ENCODE measurements at regions not wholly inside any gene's neighbourhood (a gene's known extent, or its start where the extent isn't known, plus 50 kb on each side); places are given as distances from the start of the nearest gene placed in this dataset.

DNA sequence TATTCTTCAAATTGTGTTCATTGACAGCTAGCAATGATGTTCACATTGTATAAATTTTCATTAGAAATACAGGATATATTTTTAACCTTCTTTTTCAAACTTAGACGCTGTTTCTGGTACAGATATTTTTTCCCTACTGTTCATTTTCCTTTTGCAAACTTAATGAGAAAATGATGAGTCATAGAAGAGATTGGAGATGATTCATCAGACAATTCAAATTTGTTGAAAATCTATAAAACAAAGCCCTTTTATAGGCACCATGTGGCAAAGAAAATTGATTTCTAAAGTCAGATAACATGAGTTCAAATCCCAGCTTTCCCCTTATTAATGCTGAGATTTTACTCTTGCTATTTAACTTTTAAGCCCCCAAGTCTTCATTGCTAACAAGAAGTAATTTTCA, 728.8 kb upstream of the DDX18 start:
- CTCF ChIA-PET = no interaction called here
- Histone ChIP-seq H3K27me3 (ENCODE audit: low read length) (no peaks in the 10 kb centered on the region; the same call in 1 of the 2 replicates), H3K9ac (ENCODE audit: low read length) (no peak overlapping the region), H3K79me2 (ENCODE audit: low read length) (no peaks in the 10 kb centered on the region), H3F3A (ENCODE audit: low read length, unreplicated experiment) (no peaks in the 10 kb centered on the region), H3K4me3 (ENCODE audit: low read length) (no peak overlapping the region), H3K9me3 (ENCODE audit: low read length) (no peaks in the 10 kb centered on the region), H3K4me2 (ENCODE audit: low read length) (no peak overlapping the region), H4K20me1 (ENCODE audit: low read length) (no peaks in the 10 kb centered on the region), H3K27ac (ENCODE audit: low read length) (no peak overlapping the region), H3K36me3 (ENCODE audit: low read depth, low read length) (no peaks in the 10 kb centered on the region), H3K4me1 (ENCODE audit: insufficient read depth, low read length) (no peaks in the 10 kb centered on the region), H3K9me2 (replicated peaks; ENCODE audit: low read length) (no peaks in the 10 kb centered on the region), H2AFZ (ENCODE audit: low read length) (no peak overlapping the region)
- TF ChIP-seq EZH2phosphoT487 (IDR thresholded peaks at IDR 0.05; ENCODE audit: borderline replicate concordance, low read length) (no peak), EZH2 (IDR thresholded peaks at IDR 0.05; ENCODE audit: low read length, unreplicated experiment) (no peak)
- TF ChIP-seq, protein P1, sequence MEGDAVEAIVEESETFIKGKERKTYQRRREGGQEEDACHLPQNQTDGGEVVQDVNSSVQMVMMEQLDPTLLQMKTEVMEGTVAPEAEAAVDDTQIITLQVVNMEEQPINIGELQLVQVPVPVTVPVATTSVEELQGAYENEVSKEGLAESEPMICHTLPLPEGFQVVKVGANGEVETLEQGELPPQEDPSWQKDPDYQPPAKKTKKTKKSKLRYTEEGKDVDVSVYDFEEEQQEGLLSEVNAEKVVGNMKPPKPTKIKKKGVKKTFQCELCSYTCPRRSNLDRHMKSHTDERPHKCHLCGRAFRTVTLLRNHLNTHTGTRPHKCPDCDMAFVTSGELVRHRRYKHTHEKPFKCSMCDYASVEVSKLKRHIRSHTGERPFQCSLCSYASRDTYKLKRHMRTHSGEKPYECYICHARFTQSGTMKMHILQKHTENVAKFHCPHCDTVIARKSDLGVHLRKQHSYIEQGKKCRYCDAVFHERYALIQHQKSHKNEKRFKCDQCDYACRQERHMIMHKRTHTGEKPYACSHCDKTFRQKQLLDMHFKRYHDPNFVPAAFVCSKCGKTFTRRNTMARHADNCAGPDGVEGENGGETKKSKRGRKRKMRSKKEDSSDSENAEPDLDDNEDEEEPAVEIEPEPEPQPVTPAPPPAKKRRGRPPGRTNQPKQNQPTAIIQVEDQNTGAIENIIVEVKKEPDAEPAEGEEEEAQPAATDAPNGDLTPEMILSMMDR (conservative IDR thresholded peaks at IDR 0.05; ENCODE audit: low read depth, low read length) = no peak
- no TSS peak for BruUV-seq (replicated peaks)
- DNase-seq (no peak), ATAC-seq (no peak)
- intact Hi-C loops (cut with micrococcal nuclease) = no loop called here
- POLR2A ChIA-PET (ENCODE audit: unreplicated experiment) = no interaction called here

DNA sequence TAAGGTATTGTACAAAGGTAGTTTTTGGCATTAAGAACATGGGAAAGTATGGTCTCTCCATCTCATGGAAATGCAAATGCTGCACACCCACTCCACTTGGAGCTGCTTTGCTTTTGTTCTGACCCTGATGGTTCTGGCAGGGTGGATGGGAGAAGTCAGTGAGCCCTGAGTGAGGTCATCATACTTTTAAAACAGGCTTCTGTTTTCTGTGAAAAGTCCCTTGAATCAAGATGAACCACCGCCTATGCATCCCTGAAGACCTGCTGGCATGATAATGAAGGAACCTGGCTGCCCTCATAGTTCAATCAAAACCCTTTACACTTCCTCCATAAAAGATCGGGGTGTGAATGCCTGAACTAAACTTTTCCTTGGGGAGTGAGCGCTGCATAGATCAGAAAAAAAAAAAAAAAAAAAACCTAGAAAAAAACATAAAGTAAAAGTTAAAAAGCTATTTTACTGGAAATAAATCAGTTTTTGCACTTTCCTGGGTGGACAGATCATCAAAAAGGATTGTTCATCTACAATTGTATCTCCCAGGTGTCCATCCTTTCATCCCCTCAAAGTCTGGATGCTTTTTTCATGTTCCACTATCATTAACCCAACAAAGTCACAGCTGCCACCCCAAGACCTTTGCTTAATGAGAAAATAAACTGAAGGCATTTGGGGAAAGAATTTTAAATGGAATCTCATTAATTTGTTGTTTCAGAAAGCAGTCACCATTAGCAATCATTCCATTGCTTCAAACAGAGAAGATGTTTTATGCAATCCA, 728.1 kb upstream of the DDX18 start:
- H2AFZ ChIP-seq (ENCODE audit: low read length) = no peak overlapping the region
- H3K4me2 ChIP-seq (ENCODE audit: low read length) = no peak overlapping the region
- TF ChIP-seq EZH2 (IDR thresholded peaks at IDR 0.05; ENCODE audit: low read length, unreplicated experiment) (no peak), EZH2phosphoT487 (IDR thresholded peaks at IDR 0.05; ENCODE audit: borderline replicate concordance, low read length) (no peak)
- TF ChIP-seq, protein P1 (conservative IDR thresholded peaks at IDR 0.05; ENCODE audit: low read depth, low read length) = no peak
- H3K27ac ChIP-seq (ENCODE audit: low read length) = no peak overlapping the region
- H3K9ac ChIP-seq (ENCODE audit: low read length) = no peak overlapping the region
- no peak overlapping the region for H3K4me3 ChIP-seq (ENCODE audit: low read length)
- no peaks in the 10 kb centered on the region; the same call in 1 of the 2 replicates for H3K27me3 ChIP-seq (ENCODE audit: low read length)
- ATAC-seq (no peak), DNase-seq (no peak)
- H3K36me3 ChIP-seq (ENCODE audit: low read depth, low read length) = no peaks in the 10 kb centered on the region
- intact Hi-C loops (cut with micrococcal nuclease) = no loop called here
- no peaks in the 10 kb centered on the region for H3K9me2 ChIP-seq (replicated peaks; ENCODE audit: low read length)
- POLR2A ChIA-PET (ENCODE audit: unreplicated experiment) = no interaction called here
- H3K9me3 ChIP-seq (ENCODE audit: low read length) = no peaks in the 10 kb centered on the region
- no peaks in the 10 kb centered on the region for H3K4me1 ChIP-seq (ENCODE audit: insufficient read depth, low read length)
- BruUV-seq (replicated peaks) = no TSS peak
- H3K79me2 ChIP-seq (ENCODE audit: low read length) = no peaks in the 10 kb centered on the region
- no peaks in the 10 kb centered on the region for H3F3A ChIP-seq (ENCODE audit: low read length, unreplicated experiment)
- CTCF ChIA-PET = no interaction called here
- H4K20me1 ChIP-seq (ENCODE audit: low read length) = no peaks in the 10 kb centered on the region

DNA sequence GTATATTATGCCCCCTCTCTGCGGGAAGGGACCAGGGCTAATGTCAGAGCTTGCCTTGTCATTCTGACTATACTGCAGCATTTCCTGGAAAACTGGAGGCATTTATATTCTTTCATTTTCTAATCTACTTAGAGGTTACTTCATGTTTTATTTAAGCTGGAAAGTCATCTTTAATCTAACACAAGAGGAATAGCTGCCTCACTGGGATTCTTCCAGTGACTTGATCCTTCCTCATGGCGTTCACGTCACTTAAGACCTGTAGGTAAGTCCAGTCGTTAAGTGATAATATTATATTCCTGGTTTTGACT, 727.6 kb upstream of the DDX18 start:
- POLR2A ChIA-PET (ENCODE audit: unreplicated experiment) = no interaction called here
- no peak overlapping the region for H3K4me3 ChIP-seq (ENCODE audit: low read length)
- no peak overlapping the region for H3K27ac ChIP-seq (ENCODE audit: low read length)
- H3K4me2 ChIP-seq (ENCODE audit: low read length) = no peak overlapping the region
- H3K9ac ChIP-seq (ENCODE audit: low read length) = no peak overlapping the region
- no peaks in the 10 kb centered on the region for H3K4me1 ChIP-seq (ENCODE audit: insufficient read depth, low read length)
- H3K27me3 ChIP-seq (ENCODE audit: low read length) = no peaks in the 10 kb centered on the region; the same call in 1 of the 2 replicates
- H3F3A ChIP-seq (ENCODE audit: low read length, unreplicated experiment) = no peaks in the 10 kb centered on the region
- ATAC-seq (no peak), DNase-seq (no peak)
- no peaks in the 10 kb centered on the region for H3K9me3 ChIP-seq (ENCODE audit: low read length)
- CTCF ChIA-PET = no interaction called here
- no peaks in the 10 kb centered on the region for H3K79me2 ChIP-seq (ENCODE audit: low read length)
- H4K20me1 ChIP-seq (ENCODE audit: low read length) = no peaks in the 10 kb centered on the region
- BruUV-seq (replicated peaks) = no TSS peak
- H2AFZ ChIP-seq (ENCODE audit: low read length) = no peak overlapping the region
- H3K36me3 ChIP-seq (ENCODE audit: low read depth, low read length) = no peaks in the 10 kb centered on the region
- no peaks in the 10 kb centered on the region for H3K9me2 ChIP-seq (replicated peaks; ENCODE audit: low read length)
- intact Hi-C loops (cut with micrococcal nuclease) = no loop called here
- TF ChIP-seq, protein P1 (conservative IDR thresholded peaks at IDR 0.05; ENCODE audit: low read depth, low read length) = no peak
- TF ChIP-seq EZH2phosphoT487 (IDR thresholded peaks at IDR 0.05; ENCODE audit: borderline replicate concordance, low read length) (no peak), EZH2 (IDR thresholded peaks at IDR 0.05; ENCODE audit: low read length, unreplicated experiment) (no peak)

Data from PC-3 (cell line).